Activated CD8-positive, alpha-beta T cell treated with anti-CD3 and anti-CD28 coated beads for 36 hours (primary cell): ENCODE measurements at regions not wholly inside any gene's neighbourhood (a gene's known extent, or its start where the extent isn't known, plus 50 kb on each side); places are given as distances from the start of the nearest gene placed in this dataset.

Experiments
- ATAC-seq: fragments of 200-7000 bp; cut with Tn5 transposase; one replicate; pipeline ENCODE4 v1.10.0; 2021; ENCODE audit warnings: mild to moderate bottlenecking, moderate library complexity
- CTCF ChIA-PET: fragments of 350-600 bp; sonication (Branson Sonifier 250); formaldehyde crosslinking; loops from one replicate; lab custom pipeline; 2021; ENCODE audit warnings: antibody characterized with exemption; lab: Charles Lee
- POLR2A ChIA-PET: fragments of 350-600 bp; sonication (Branson Sonifier 250); formaldehyde crosslinking; loops from one replicate; lab custom pipeline; 2021; ENCODE audit warnings: antibody characterized with exemption; lab: Charles Lee
- DNase-seq: peaks from one replicate; pipeline ENCODE4 v3.0.0-alpha.2; 2020
- H3K27ac Mint-ChIP-seq: one replicate; pipeline ENCODE4 v1.8.0; 2021; ENCODE audit warnings: mild to moderate bottlenecking, mixed read lengths
- H3K27me3 Mint-ChIP-seq: one replicate; pipeline ENCODE4 v1.8.0; 2021; ENCODE audit warnings: mixed read lengths
- H3K36me3 Mint-ChIP-seq: one replicate; pipeline ENCODE4 v1.8.0; 2021; ENCODE audit warnings: low read depth, mixed read lengths
- H3K4me1 Mint-ChIP-seq: one replicate; pipeline ENCODE4 v1.8.0; 2021; ENCODE audit warnings: low read depth, mixed read lengths
- H3K4me3 Mint-ChIP-seq: one replicate; pipeline ENCODE4 v1.8.0; 2021; ENCODE audit warnings: mild to moderate bottlenecking, moderate library complexity, mixed read lengths
- H3K9me3 Mint-ChIP-seq: one replicate; pipeline ENCODE4 v1.8.0; 2021; ENCODE audit warnings: mixed read lengths
- intact Hi-C: fragments of 100-400 bp; cut with micrococcal nuclease; formaldehyde crosslinking; loops from one replicate; pipeline ENCODE4 v1.10.0; 2022
- TF ChIP-seq, protein P1 (sequence below): fragments of 200-600 bp; IDR thresholded peaks from one replicate; pipeline ENCODE4 v1.8.0; 2022; ENCODE audit warnings: antibody characterized with exemption, mild to moderate bottlenecking

- intact Hi-C loops = no loop called here
- ChIA-PET CTCF (no interaction called here), POLR2A (no interaction called here)
- Mint-ChIP-seq H3K4me1 (no peaks in the 10 kb centered on the region), H3K4me3 (no peak overlapping the region), H3K27me3 (no peaks in the 10 kb centered on the region), H3K9me3 (peaks cover 6% of the 10 kb centered on the region), H3K36me3 (no peaks in the 10 kb centered on the region), H3K27ac (no peak overlapping the region)
- DNase-seq (no peak), ATAC-seq (no peak)
- TF ChIP-seq, protein P1, sequence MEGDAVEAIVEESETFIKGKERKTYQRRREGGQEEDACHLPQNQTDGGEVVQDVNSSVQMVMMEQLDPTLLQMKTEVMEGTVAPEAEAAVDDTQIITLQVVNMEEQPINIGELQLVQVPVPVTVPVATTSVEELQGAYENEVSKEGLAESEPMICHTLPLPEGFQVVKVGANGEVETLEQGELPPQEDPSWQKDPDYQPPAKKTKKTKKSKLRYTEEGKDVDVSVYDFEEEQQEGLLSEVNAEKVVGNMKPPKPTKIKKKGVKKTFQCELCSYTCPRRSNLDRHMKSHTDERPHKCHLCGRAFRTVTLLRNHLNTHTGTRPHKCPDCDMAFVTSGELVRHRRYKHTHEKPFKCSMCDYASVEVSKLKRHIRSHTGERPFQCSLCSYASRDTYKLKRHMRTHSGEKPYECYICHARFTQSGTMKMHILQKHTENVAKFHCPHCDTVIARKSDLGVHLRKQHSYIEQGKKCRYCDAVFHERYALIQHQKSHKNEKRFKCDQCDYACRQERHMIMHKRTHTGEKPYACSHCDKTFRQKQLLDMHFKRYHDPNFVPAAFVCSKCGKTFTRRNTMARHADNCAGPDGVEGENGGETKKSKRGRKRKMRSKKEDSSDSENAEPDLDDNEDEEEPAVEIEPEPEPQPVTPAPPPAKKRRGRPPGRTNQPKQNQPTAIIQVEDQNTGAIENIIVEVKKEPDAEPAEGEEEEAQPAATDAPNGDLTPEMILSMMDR = no peak
Observed at GRCh38 chr5:105828821-105829220, 1841.9 kb downstream of the EFNA5 start.

- TF ChIP-seq, protein P1 = no peak
- peaks cover 6% of the 10 kb centered on the region for H3K9me3 Mint-ChIP-seq
- POLR2A ChIA-PET = no interaction called here
- H3K4me1 Mint-ChIP-seq = no peaks in the 10 kb centered on the region
- H3K4me3 Mint-ChIP-seq = no peak overlapping the region
- DNase-seq (no peak), ATAC-seq (no peak)
- intact Hi-C loops = no loop called here
- CTCF ChIA-PET = no interaction called here
- H3K36me3 Mint-ChIP-seq = no peaks in the 10 kb centered on the region
- H3K27ac Mint-ChIP-seq = no peak overlapping the region
- H3K27me3 Mint-ChIP-seq = no peaks in the 10 kb centered on the region
Observed at GRCh38 chr5:105821800-105822199, 1848.9 kb downstream of the EFNA5 start.

DNA sequence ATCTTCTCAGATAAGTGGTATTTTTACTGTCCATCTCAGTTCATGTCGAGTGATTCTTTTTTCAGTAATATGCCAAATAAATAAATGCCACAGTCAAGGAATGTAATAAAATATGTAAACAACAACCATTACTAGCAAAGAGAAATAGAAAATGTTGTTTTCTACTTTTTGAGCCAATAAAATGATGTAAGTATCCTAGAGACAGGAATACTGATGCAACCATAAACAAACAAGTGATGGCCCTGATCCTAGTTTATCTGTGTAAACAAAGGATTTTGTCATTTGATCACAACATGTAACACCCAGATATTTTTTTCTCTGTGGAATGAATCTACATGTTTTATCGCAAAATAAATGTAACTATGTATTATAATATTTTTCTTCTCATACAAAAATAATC lies 1852.8 kb downstream of the EFNA5 start:
- peaks cover 4% of the 10 kb centered on the region for H3K9me3 Mint-ChIP-seq

GRCh38 chr5:105817416-105817815 lies 1853.3 kb downstream of the EFNA5 start:
- POLR2A ChIA-PET = no interaction called here
- H3K36me3 Mint-ChIP-seq = no peaks in the 10 kb centered on the region
- no peaks in the 10 kb centered on the region for H3K27me3 Mint-ChIP-seq
- TF ChIP-seq, protein P1 = no peak
- no peak for ATAC-seq
- intact Hi-C loops = no loop called here
- no peak overlapping the region for H3K27ac Mint-ChIP-seq
- DNase-seq = no peak
- CTCF ChIA-PET = no interaction called here
- no peaks in the 10 kb centered on the region for H3K4me1 Mint-ChIP-seq
- peaks cover 5% of the 10 kb centered on the region for H3K9me3 Mint-ChIP-seq
- H3K4me3 Mint-ChIP-seq = no peak overlapping the region

More for the DNA sequence above, 1852.8 kb downstream of the EFNA5 start:
- intact Hi-C loops = no loop called here
- DNase-seq = no peak
- no peak overlapping the region for H3K27ac Mint-ChIP-seq
- POLR2A ChIA-PET = no interaction called here
- no peaks in the 10 kb centered on the region for H3K4me1 Mint-ChIP-seq
- no peak for ATAC-seq
- H3K36me3 Mint-ChIP-seq = no peaks in the 10 kb centered on the region
- TF ChIP-seq, protein P1 = no peak
- CTCF ChIA-PET = no interaction called here
- no peaks in the 10 kb centered on the region for H3K27me3 Mint-ChIP-seq
- H3K4me3 Mint-ChIP-seq = no peak overlapping the region

DNA sequence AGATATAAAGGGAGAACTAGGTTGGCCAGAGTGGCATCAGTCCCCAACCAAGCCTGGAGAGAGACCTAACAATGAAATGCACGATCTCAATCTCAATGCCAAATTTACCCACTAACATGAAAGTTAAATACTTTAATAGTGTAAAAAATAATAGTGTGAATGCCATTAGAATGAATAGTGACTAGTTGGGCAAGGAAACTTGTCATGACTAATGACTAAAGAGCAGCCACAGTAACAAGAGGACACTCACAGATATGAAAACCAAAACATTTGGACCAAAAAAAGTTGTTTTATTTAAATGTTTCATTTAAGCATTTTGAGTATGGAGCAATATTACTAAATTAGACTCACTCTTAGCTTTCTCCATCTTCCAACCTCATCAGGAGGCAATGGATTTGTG lies 1853.8 kb downstream of the EFNA5 start:
- TF ChIP-seq, protein P1 = no peak
- no peak for DNase-seq
- Mint-ChIP-seq H3K4me3 (no peak overlapping the region), H3K27ac (no peak overlapping the region), H3K27me3 (no peaks in the 10 kb centered on the region), H3K9me3 (peaks cover 5% of the 10 kb centered on the region), H3K4me1 (no peaks in the 10 kb centered on the region), H3K36me3 (no peaks in the 10 kb centered on the region)
- intact Hi-C loops = no loop called here
- ChIA-PET POLR2A (no interaction called here), CTCF (no interaction called here)
- no peak for ATAC-seq
